K562 (cell line): ENCODE measurements at regions not wholly inside any gene's neighbourhood (a gene's known extent, or its start where the extent isn't known, plus 50 kb on each side); places are given as distances from the start of the nearest gene placed in this dataset.

Experiments used
- ATAC-seq: fragments of 200-7000 bp; cut with Tn5 transposase; 3 replicates; pipeline ENCODE4 v1.9.1; 2020; ENCODE audit warnings: moderate library complexity
- BruUV-seq: library from RNA; stranded (reverse); fragments of 400-500 nt; replicated peaks from 2 replicates; lab custom pipeline; 2021; lab: Mats Ljungman, UMichigan
- CTCF ChIA-PET: fragments of 300-600 bp; formaldehyde crosslinking; extraction: SDS; loops from one replicate; lab custom pipeline; 2021; ENCODE audit warnings: low intra/inter-chr PET ratio; lab: Yijun Ruan, JAX
- POLR2A ChIA-PET: fragments of 300-600, 350-650 bp; sonication (Branson Sonifier 250); formaldehyde crosslinking; extraction: SDS; loops from one replicate; lab custom pipeline; 2021; ENCODE audit warnings: antibody characterized with exemption, inconsistent platforms; lab: Yijun Ruan, JAX
- DNase-seq, 4 experiments: peaks; one replicate each; pipeline versions ENCODE4 v3.0.0 to v3.0.0-alpha.2; 2011 to 2018; ENCODE audit warnings: low spot score in 3 of 4, mixed read lengths in 3 of 4; ENCODE audit errors: extremely low read depth in 1 of 4
- FAIRE-seq: peaks from 2 replicates; lab custom pipeline; 2011; peaks lifted over from hg19 to GRCh38; lab: Jason Lieb, UNC
- H2AFZ ChIP-seq: 2 replicates; pipeline ENCODE4 v1.6.0; 2011; ENCODE audit warnings: low read depth, low read length, control low read depth, inconsistent platforms
- H3K27ac ChIP-seq: fragments of 200-600 bp; 3 replicates; pipeline ENCODE4 v1.8.0; 2011; ENCODE audit warnings: low read depth, mild to moderate bottlenecking, control low read depth, inconsistent platforms, low read length, moderate library complexity, mixed read lengths; ENCODE audit errors: extremely low read depth
- H3K27me3 ChIP-seq, 2 experiments: fragments of 300-600 bp in 1 of 2; 2 replicates in 1 of 2; 3 replicates in 1 of 2; pipeline versions ENCODE4 v1.6.0 to v1.8.0; 2011; ENCODE audit warnings: inconsistent platforms in 2 of 2, low read length in 2 of 2, mild to moderate bottlenecking in 1 of 2, mixed read lengths in 1 of 2, moderate library complexity in 1 of 2; ENCODE audit not compliant: control insufficient read depth in 2 of 2, insufficient read depth in 2 of 2
- H3K36me3 ChIP-seq: fragments of 300-600 bp; 3 replicates; pipeline ENCODE4 v1.8.0; 2011; ENCODE audit warnings: mild to moderate bottlenecking, low read length, inconsistent platforms; ENCODE audit not compliant: control insufficient read depth, insufficient read depth
- H3K4me1 ChIP-seq, 2 experiments: fragments of 200-600 bp in 1 of 2; replicated peaks in 1 of 2; 2 replicates in 1 of 2; 3 replicates in 1 of 2; pipeline versions ENCODE4 v1.5.1 to v1.8.0; 2011; ENCODE audit warnings: inconsistent platforms in 2 of 2, low read length in 2 of 2, mild to moderate bottlenecking in 1 of 2, mixed read lengths in 1 of 2, moderate library complexity in 1 of 2; ENCODE audit not compliant: control insufficient read depth in 2 of 2, insufficient read depth in 2 of 2
- H3K4me2 ChIP-seq: 2 replicates; pipeline ENCODE4 v1.6.1; 2011; ENCODE audit warnings: low read length, control low read depth, inconsistent platforms, mixed read lengths; ENCODE audit not compliant: insufficient read depth
- H3K4me3 ChIP-seq: fragments of 200-600 bp; sonication (generic), shearing (Covaris generic); 2 replicates; pipeline ENCODE4 v1.5.1; 2016; ENCODE audit warnings: control low read depth, inconsistent platforms
- H3K79me2 ChIP-seq: fragments of 200-600 bp; 3 replicates; pipeline ENCODE4 v1.8.0; 2011; ENCODE audit warnings: low read length, inconsistent platforms; ENCODE audit not compliant: control insufficient read depth, insufficient read depth
- H3K9ac ChIP-seq, 2 experiments: 2 replicates each; pipeline versions ENCODE4 v1.6.0 to v1.6.1; 2011; ENCODE audit warnings: low read depth in 2 of 2, low read length in 2 of 2, control low read depth in 1 of 2, inconsistent platforms in 1 of 2, mild to moderate bottlenecking in 1 of 2, mixed read lengths in 1 of 2; ENCODE audit not compliant: insufficient read depth in 1 of 2
- H3K9me1 ChIP-seq: one replicate; pipeline ENCODE4 v1.6.0; 2011; ENCODE audit warnings: inconsistent platforms, mild to moderate bottlenecking, low read length, moderate library complexity; ENCODE audit not compliant: control insufficient read depth, insufficient read depth
- H3K9me3 ChIP-seq: replicated peaks from 2 replicates; pipeline ENCODE4 v1.5.1; 2011; ENCODE audit warnings: low read depth, low read length, inconsistent platforms; ENCODE audit not compliant: control insufficient read depth, insufficient read depth
- H4K20me1 ChIP-seq: replicated peaks from 2 replicates; pipeline ENCODE4 v1.6.1; 2011; ENCODE audit warnings: low read length, inconsistent platforms, mixed read lengths; ENCODE audit not compliant: control insufficient read depth, insufficient read depth
- GATA2 ChIP-seq: sonication (generic); formaldehyde crosslinking; IDR thresholded peaks from 2 replicates; pipeline ENCODE4 v1.4.0; 2020; ENCODE audit warnings: mild to moderate bottlenecking, missing genetic modification reagents
- HIVEP1 ChIP-seq: fragments of 250-450 bp; sonication (Bioruptor Pico); IDR thresholded peaks from 2 replicates; pipeline ENCODE4 v1.4.0; 2020; ENCODE audit warnings: mild to moderate bottlenecking
- MIER1 ChIP-seq: fragments of 450-650 bp; IDR thresholded peaks from 2 replicates; pipeline ENCODE4 v1.6.1; 2016; ENCODE audit warnings: antibody characterized with exemption, mild to moderate bottlenecking, low read depth
- PHF21A ChIP-seq: fragments of 450-650 bp; IDR thresholded peaks from 2 replicates; pipeline ENCODE4 v1.6.1; 2017; ENCODE audit warnings: low read depth, borderline replicate concordance
- PRPF4 ChIP-seq: fragments of 200-400 bp; formaldehyde crosslinking; IDR thresholded peaks from one replicate; pipeline ENCODE4 v1.6.1; 2017; ENCODE audit warnings: low read length, low read depth, mild to moderate bottlenecking; ENCODE audit not compliant: insufficient read depth, poor library complexity, severe bottlenecking
- SMAD4 ChIP-seq: fragments of 250-450 bp; sonication (Bioruptor Pico); conservative IDR thresholded peaks from 2 replicates; pipeline ENCODE4 v1.8.0; 2021; ENCODE audit warnings: inconsistent platforms, mild to moderate bottlenecking, moderate library complexity
- SNIP1 ChIP-seq: fragments of 450-650 bp; IDR thresholded peaks from 2 replicates; pipeline ENCODE4 v1.7.1; 2017; ENCODE audit warnings: low read depth, mild to moderate bottlenecking
- WGBS: fragments of 100-300 bp; shearing (Covaris generic); methylation state at CpG from one replicate; pipeline ENCODE4 v1.1.6; 2016; ENCODE audit warnings: low coverage, mixed read lengths; ENCODE audit not compliant: insufficient coverage; ENCODE audit errors: missing lambda C conversion rate; 5-methylcytosine and 5-hydroxymethylcytosine counted together
- in situ Hi-C: fragments of 300-500 bp; cut with MboI; formaldehyde crosslinking; loops from 4 replicates; pipeline ENCODE4 v1.15.0; 2018; ENCODE audit warnings: inconsistent platforms, mixed read lengths
- intact Hi-C: fragments of 100-400 bp; cut with micrococcal nuclease; formaldehyde crosslinking; loops from 2 replicates; pipeline ENCODE4 v1.14.2; 2022
- TF ChIP-seq, protein P1 (sequence below): fragments of 250-450 bp; sonication (Bioruptor Pico); IDR thresholded peaks from 2 replicates; pipeline ENCODE4 v1.5.0; 2021

DNA sequence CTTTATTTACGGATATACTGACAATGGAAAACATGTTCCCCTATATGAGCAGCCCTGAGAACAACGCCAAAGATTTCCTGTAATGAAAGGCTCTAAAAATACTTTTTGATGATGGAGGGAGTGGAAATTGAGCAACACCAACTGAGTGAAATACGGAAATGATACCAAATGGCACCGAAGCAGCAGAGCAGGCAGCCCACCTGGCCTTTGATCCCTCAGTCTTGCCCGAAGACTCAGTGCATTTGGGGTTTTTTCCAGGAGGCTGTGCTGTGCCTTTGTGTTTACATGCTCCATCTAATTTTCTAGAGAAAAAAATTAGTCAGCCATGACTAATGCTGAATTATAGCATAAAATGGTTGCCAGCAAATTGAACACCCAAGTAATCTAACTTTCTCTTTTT lies 169.9 kb upstream of the RBPJ start:
- Histone ChIP-seq H4K20me1 (no peaks in the 10 kb centered on the region), H3K27me3 (peaks cover 2 to 13% of the 10 kb centered on the region in 2 experiments; a peak in 3 of 5 replicates), H3K4me2 (no peak overlapping the region), H3K9me1 (no peaks in the 10 kb centered on the region), H3K79me2 (no peaks in the 10 kb centered on the region), H3K9me3 (no peaks in the 10 kb centered on the region), H3K4me1 (no peaks in the 10 kb centered on the region), H3K9ac (no peak overlapping the region)
- intact Hi-C loops, result loop anchor here (10.0 kb wide), 1 partner anchor 264 kb away; no protein-coding TSS in a partner anchor
- TF ChIP-seq PRPF4 (no peak), MIER1 (no peak), HIVEP1 (no peak), SMAD4 (no peak), SNIP1 (no peak), GATA2 (CRISPR knock-in tag) (no peak), PHF21A (no peak)
- TF ChIP-seq, protein P1, sequence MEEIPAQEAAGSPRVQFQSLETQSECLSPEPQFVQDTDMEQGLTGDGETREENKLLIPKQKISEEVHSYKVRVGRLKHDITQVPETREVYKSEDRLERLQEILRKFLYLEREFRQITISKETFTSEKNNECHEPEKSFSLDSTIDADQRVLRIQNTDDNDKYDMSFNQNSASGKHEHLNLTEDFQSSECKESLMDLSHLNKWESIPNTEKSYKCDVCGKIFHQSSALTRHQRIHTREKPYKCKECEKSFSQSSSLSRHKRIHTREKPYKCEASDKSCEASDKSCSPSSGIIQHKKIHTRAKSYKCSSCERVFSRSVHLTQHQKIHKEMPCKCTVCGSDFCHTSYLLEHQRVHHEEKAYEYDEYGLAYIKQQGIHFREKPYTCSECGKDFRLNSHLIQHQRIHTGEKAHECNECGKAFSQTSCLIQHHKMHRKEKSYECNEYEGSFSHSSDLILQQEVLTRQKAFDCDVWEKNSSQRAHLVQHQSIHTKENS (CRISPR knock-in tag), result no peak
- TF ChIP-seq, all 486 proteins: peak for 0
- Histone ChIP-seq H3K27ac (no peak overlapping the region), H3K4me3 (no peak overlapping the region), H2AFZ (no peak overlapping the region), H3K36me3 (no peaks in the 10 kb centered on the region)
- 0% methylated on average over 5 of the region's 5 CpGs for WGBS
- CTCF ChIA-PET, result no interaction called here
- no peak for ATAC-seq
- in situ Hi-C loops, result no loop called here
- FAIRE-seq, result no peak
- no peak for DNase-seq
- POLR2A ChIA-PET, result no interaction called here
- BruUV-seq, result no TSS peak
